H9 (cell line): ENCODE measurements at regions not wholly inside any gene's neighbourhood (a gene's known extent, or its start where the extent isn't known, plus 50 kb on each side); places are given as distances from the start of the nearest gene placed in this dataset.

Source experiments
- DNase-seq: peaks from one replicate; pipeline ENCODE4 v3.0.0-alpha.2; 2017
- H2AFZ ChIP-seq: one replicate; pipeline ENCODE4 v1.6.1; 2013; ENCODE audit warnings: mild to moderate bottlenecking, low read length, control low read depth, moderate library complexity
- H2AK5ac ChIP-seq: 2 replicates; pipeline ENCODE4 v1.6.1; 2013; ENCODE audit warnings: low read length, control low read depth, mixed read lengths; ENCODE audit not compliant: insufficient read length
- H2BK120ac ChIP-seq: one replicate; pipeline ENCODE4 v1.6.1; 2013; ENCODE audit warnings: low read depth, mild to moderate bottlenecking, low read length, control low read depth, inconsistent platforms; ENCODE audit not compliant: poor library complexity, severe bottlenecking
- H2BK12ac ChIP-seq: 2 replicates; pipeline ENCODE4 v1.6.1; 2013; ENCODE audit warnings: low read length, control low read depth, mixed read lengths, low read depth; ENCODE audit not compliant: insufficient read length
- H2BK15ac ChIP-seq: 2 replicates; pipeline ENCODE4 v1.6.1; 2013; ENCODE audit warnings: low read depth, low read length, control low read depth
- H2BK20ac ChIP-seq: one replicate; pipeline ENCODE4 v1.6.1; 2013; ENCODE audit warnings: low read depth, mild to moderate bottlenecking, low read length, control low read depth, inconsistent platforms; ENCODE audit not compliant: poor library complexity, severe bottlenecking
- H2BK5ac ChIP-seq: 2 replicates; pipeline ENCODE4 v1.6.1; 2013; ENCODE audit warnings: low read length, control low read depth, mixed read lengths; ENCODE audit not compliant: insufficient read length
- H3K14ac ChIP-seq: 2 replicates; pipeline ENCODE4 v1.6.1; 2013; ENCODE audit warnings: low read length, control low read depth; ENCODE audit not compliant: insufficient read depth
- H3K18ac ChIP-seq: 2 replicates; pipeline ENCODE4 v1.6.1; 2013; ENCODE audit warnings: low read depth, mild to moderate bottlenecking, mixed read lengths, low read length, control low read depth; ENCODE audit not compliant: insufficient read length
- H3K23ac ChIP-seq: 2 replicates; pipeline ENCODE4 v1.6.1; 2013; ENCODE audit warnings: low read length, control low read depth, mixed read lengths, low read depth; ENCODE audit not compliant: insufficient read length
- H3K23me2 ChIP-seq: 2 replicates; pipeline ENCODE4 v1.6.1; 2013; ENCODE audit warnings: low read depth, mild to moderate bottlenecking, mixed read lengths, low read length, control low read depth; ENCODE audit not compliant: insufficient read length, poor library complexity, severe bottlenecking
- H3K27ac ChIP-seq: 2 replicates; pipeline ENCODE4 v1.5.1; 2013; ENCODE audit warnings: low read length, control low read depth, mixed read lengths, low read depth; ENCODE audit not compliant: insufficient read length
- H3K27me3 ChIP-seq: 2 replicates; pipeline ENCODE4 v1.6.1; 2013; ENCODE audit warnings: low read length, control low read depth, inconsistent platforms; ENCODE audit not compliant: insufficient read depth
- H3K4ac ChIP-seq: 2 replicates; pipeline ENCODE4 v1.6.1; 2013; ENCODE audit warnings: low read depth, mild to moderate bottlenecking, control low read depth, inconsistent platforms, low read length, moderate library complexity
- H3K4me1 ChIP-seq: 2 replicates; pipeline ENCODE4 v1.6.1; 2013; ENCODE audit warnings: low read length, control low read depth, inconsistent platforms; ENCODE audit not compliant: insufficient read depth
- H3K4me2 ChIP-seq: 2 replicates; pipeline ENCODE4 v1.6.1; 2013; ENCODE audit warnings: low read length, control low read depth, mixed read lengths; ENCODE audit not compliant: insufficient read length, insufficient read depth
- H3K56ac ChIP-seq: 2 replicates; pipeline ENCODE4 v1.6.1; 2013; ENCODE audit warnings: low read depth, mild to moderate bottlenecking, mixed read lengths, low read length, control low read depth; ENCODE audit not compliant: insufficient read length
- H3K79me1 ChIP-seq: 2 replicates; pipeline ENCODE4 v1.6.1; 2013; ENCODE audit warnings: low read depth, mild to moderate bottlenecking, moderate library complexity, low read length, control low read depth, inconsistent platforms; ENCODE audit not compliant: insufficient read depth, poor library complexity, severe bottlenecking
- H3K79me2 ChIP-seq: 2 replicates; pipeline ENCODE4 v1.6.1; 2013; ENCODE audit warnings: low read length, control low read depth, inconsistent platforms; ENCODE audit not compliant: insufficient read depth
- H3K9ac ChIP-seq: 2 replicates; pipeline ENCODE4 v1.6.1; 2013; ENCODE audit warnings: low read length, control low read depth, mixed read lengths; ENCODE audit not compliant: insufficient read length; ENCODE audit errors: extremely low read depth
- H3K9me3 ChIP-seq: one replicate; pipeline ENCODE4 v1.6.1; 2013; ENCODE audit warnings: low read depth, low read length, inconsistent platforms; ENCODE audit not compliant: control insufficient read depth
- H3T11ph ChIP-seq: one replicate; pipeline ENCODE4 v1.6.1; 2013; ENCODE audit warnings: mild to moderate bottlenecking, low read length, control low read depth, inconsistent platforms
- H4K20me1 ChIP-seq: one replicate; pipeline ENCODE4 v1.6.1; 2013; ENCODE audit not compliant: control insufficient read depth, insufficient read length, insufficient read depth
- H4K5ac ChIP-seq: 2 replicates; pipeline ENCODE4 v1.6.1; 2013; ENCODE audit warnings: low read depth, mild to moderate bottlenecking, mixed read lengths, low read length, control low read depth; ENCODE audit not compliant: insufficient read length
- H4K8ac ChIP-seq: replicated peaks from 2 replicates; pipeline ENCODE4 v1.6.1; 2013; ENCODE audit warnings: low read length, control low read depth, mixed read lengths, low read depth; ENCODE audit not compliant: insufficient read length
- H4K91ac ChIP-seq: 2 replicates; pipeline ENCODE4 v1.6.1; 2013; ENCODE audit warnings: low read depth, mild to moderate bottlenecking, moderate library complexity, mixed read lengths, low read length, control low read depth; ENCODE audit not compliant: insufficient read length
- H3K27ac Mint-ChIP-seq, 3 experiments: 2 replicates in 2 of 3; 3 replicates in 1 of 3; pipeline ENCODE4 v1.8.0; 2020 to 2021; ENCODE audit warnings: mixed read lengths in 3 of 3, mild to moderate bottlenecking in 1 of 3, moderate library complexity in 1 of 3
- H3K27me3 Mint-ChIP-seq: 2 replicates; pipeline ENCODE4 v1.8.0; 2021; ENCODE audit warnings: low read depth, mild to moderate bottlenecking, moderate library complexity, mixed read lengths
- H3K36me3 Mint-ChIP-seq, 3 experiments: 2 replicates in 2 of 3; 3 replicates in 1 of 3; pipeline ENCODE4 v1.8.0; 2020 to 2021; ENCODE audit warnings: low read depth in 3 of 3, mixed read lengths in 3 of 3; ENCODE audit not compliant: insufficient read depth in 1 of 3
- H3K4me1 Mint-ChIP-seq, 2 experiments: 2 replicates each; pipeline ENCODE4 v1.8.0; 2020; ENCODE audit warnings: mixed read lengths in 2 of 2
- H3K4me3 Mint-ChIP-seq, 2 experiments: 2 replicates in 1 of 2; 3 replicates in 1 of 2; pipeline ENCODE4 v1.8.0; 2020 to 2021; ENCODE audit warnings: mild to moderate bottlenecking in 2 of 2, mixed read lengths in 2 of 2, moderate library complexity in 1 of 2
- H3K9me3 Mint-ChIP-seq, 2 experiments: 2 replicates in 1 of 2; 3 replicates in 1 of 2; pipeline ENCODE4 v1.8.0; 2020; ENCODE audit warnings: mild to moderate bottlenecking in 2 of 2, mixed read lengths in 2 of 2, moderate library complexity in 1 of 2
- WGBS: extraction: QIAGEN DNeasy Blood & Tissue Kit; methylation state at CpG from one replicate; pipeline ENCODE4 v1.1.7; 2013; ENCODE audit warnings: missing lambda C conversion rate, low lambda C conversion rate, mixed read lengths; ENCODE audit not compliant: insufficient read length; ENCODE audit errors: extremely low coverage; 5-methylcytosine and 5-hydroxymethylcytosine counted together
- TF ChIP-seq, protein P1 (sequence below): fragments of 200-600 bp; sonication (generic); conservative IDR thresholded peaks from 3 replicates; pipeline ENCODE4 v1.8.0; 2021; ENCODE audit warnings: antibody characterized with exemption, mild to moderate bottlenecking

DNA sequence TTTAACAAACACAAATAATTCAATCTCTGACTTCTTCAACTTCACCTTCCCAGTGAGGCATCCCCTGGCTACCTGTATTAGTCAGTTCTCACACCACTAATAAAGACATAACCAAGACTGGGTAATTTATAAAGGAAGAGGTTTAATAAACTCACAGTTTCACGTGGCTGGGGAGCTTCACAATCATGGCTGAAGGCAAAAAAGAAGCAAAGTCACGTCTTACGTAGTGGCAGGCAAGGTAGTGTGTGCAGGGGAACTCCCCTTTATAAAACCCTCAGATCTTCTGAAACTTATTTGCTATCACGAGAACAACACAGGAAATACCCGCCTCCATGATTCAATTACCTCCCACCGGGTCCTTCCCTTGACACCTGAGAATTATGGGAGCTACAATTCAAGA, 478.5 kb downstream of the ADGRL2 start:
- no peak overlapping the region for H4K5ac ChIP-seq
- no peak overlapping the region for H4K91ac ChIP-seq
- H3K9ac ChIP-seq, result no peak overlapping the region
- no peak overlapping the region for H3K4ac ChIP-seq
- Mint-ChIP-seq H3K4me3 (no peak overlapping the region), H3K36me3 (no peaks in the 10 kb centered on the region), H3K27me3 (no peaks in the 10 kb centered on the region), H3K27ac (no peak overlapping the region), H3K9me3 (no peaks in the 10 kb centered on the region), H3K4me1 (no peaks in the 10 kb centered on the region)
- H2BK20ac ChIP-seq, result no peak overlapping the region
- no peak overlapping the region for H2BK12ac ChIP-seq
- no peak overlapping the region for H3K23ac ChIP-seq
- H2AK5ac ChIP-seq, result no peak overlapping the region
- H2BK5ac ChIP-seq, result no peak overlapping the region
- TF ChIP-seq, protein P1, sequence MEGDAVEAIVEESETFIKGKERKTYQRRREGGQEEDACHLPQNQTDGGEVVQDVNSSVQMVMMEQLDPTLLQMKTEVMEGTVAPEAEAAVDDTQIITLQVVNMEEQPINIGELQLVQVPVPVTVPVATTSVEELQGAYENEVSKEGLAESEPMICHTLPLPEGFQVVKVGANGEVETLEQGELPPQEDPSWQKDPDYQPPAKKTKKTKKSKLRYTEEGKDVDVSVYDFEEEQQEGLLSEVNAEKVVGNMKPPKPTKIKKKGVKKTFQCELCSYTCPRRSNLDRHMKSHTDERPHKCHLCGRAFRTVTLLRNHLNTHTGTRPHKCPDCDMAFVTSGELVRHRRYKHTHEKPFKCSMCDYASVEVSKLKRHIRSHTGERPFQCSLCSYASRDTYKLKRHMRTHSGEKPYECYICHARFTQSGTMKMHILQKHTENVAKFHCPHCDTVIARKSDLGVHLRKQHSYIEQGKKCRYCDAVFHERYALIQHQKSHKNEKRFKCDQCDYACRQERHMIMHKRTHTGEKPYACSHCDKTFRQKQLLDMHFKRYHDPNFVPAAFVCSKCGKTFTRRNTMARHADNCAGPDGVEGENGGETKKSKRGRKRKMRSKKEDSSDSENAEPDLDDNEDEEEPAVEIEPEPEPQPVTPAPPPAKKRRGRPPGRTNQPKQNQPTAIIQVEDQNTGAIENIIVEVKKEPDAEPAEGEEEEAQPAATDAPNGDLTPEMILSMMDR, result no peak
- no peak overlapping the region for H2BK120ac ChIP-seq
- no peak for DNase-seq
- no peaks in the 10 kb centered on the region for H3K4me1 ChIP-seq
- H3K79me1 ChIP-seq, result no peaks in the 10 kb centered on the region
- no peak overlapping the region for H3K56ac ChIP-seq
- no peaks in the 10 kb centered on the region for H3K79me2 ChIP-seq
- H3K18ac ChIP-seq, result no peak overlapping the region
- H4K8ac ChIP-seq, result no peak overlapping the region
- no peak overlapping the region for H2AFZ ChIP-seq
- H2BK15ac ChIP-seq, result no peak overlapping the region
- no peak overlapping the region for H3K14ac ChIP-seq
- H3K4me2 ChIP-seq, result no peak overlapping the region
- no peak overlapping the region for H3T11ph ChIP-seq
- no peaks in the 10 kb centered on the region for H4K20me1 ChIP-seq
- no peaks in the 10 kb centered on the region for H3K27me3 ChIP-seq
- H3K23me2 ChIP-seq, result no peaks in the 10 kb centered on the region
- WGBS, result no CpG with 5 or more reads among the region's 6 CpGs
- H3K27ac ChIP-seq, result no peak overlapping the region
- H3K9me3 ChIP-seq, result no peaks in the 10 kb centered on the region
